GM21528 (cell line): ENCODE measurements at regions not wholly inside any gene's neighbourhood (a gene's known extent, or its start where the extent isn't known, plus 50 kb on each side); places are given as distances from the start of the nearest gene placed in this dataset.
"Not testable (repeated sequence)": the region's sequence is repeated elsewhere in the genome, so short reads cannot be mapped to it uniquely, and the experiment has no call there.

Experiments used
- ATAC-seq: cut with Tn5 transposase; IDR thresholded peaks from one replicate; pipeline ENCODE4 v1.9.1; 2021; ENCODE audit warnings: mild to moderate bottlenecking, moderate library complexity; ENCODE audit not compliant: unreplicated experiment, low FRiP score

GRCh38 chr18:64678048-64678447 is 529.2 kb upstream of the LINC00305 start:
- no peak for ATAC-seq

GRCh38 chr18:64674694-64675093 is 525.8 kb upstream of the LINC00305 start:
- no peak for ATAC-seq

- not testable (repeated sequence) for ATAC-seq
Measured at GRCh38 chr18:64671293-64671692, 522.4 kb upstream of the LINC00305 start.

GRCh38 chr18:64668461-64668962 is 519.6 kb upstream of the LINC00305 start:
- ATAC-seq: no peak

GRCh38 chr18:64663086-64663485 is 514.2 kb upstream of the LINC00305 start:
- ATAC-seq: no peak

GRCh38 chr18:64659196-64659595 is 510.3 kb upstream of the LINC00305 start:
- ATAC-seq: no peak

GRCh38 chr18:64653068-64653467 is 504.2 kb upstream of the LINC00305 start:
- no peak for ATAC-seq

GRCh38 chr18:64650068-64650467 is 501.2 kb upstream of the LINC00305 start:
- no peak for ATAC-seq

- no peak for ATAC-seq
Measured at GRCh38 chr18:64645753-64646152, 496.9 kb upstream of the LINC00305 start.

- no peak for ATAC-seq
Measured at GRCh38 chr18:64639536-64639935, 490.6 kb upstream of the LINC00305 start.

GRCh38 chr18:64620971-64621560 is 472.2 kb upstream of the LINC00305 start:
- no peak for ATAC-seq

- no peak for ATAC-seq
Measured at GRCh38 chr18:64618390-64618789, 469.5 kb upstream of the LINC00305 start.

GRCh38 chr18:64615021-64615420 is 466.1 kb upstream of the LINC00305 start:
- ATAC-seq: no peak

GRCh38 chr18:64614446-64614845 is 465.6 kb upstream of the LINC00305 start:
- ATAC-seq: no peak

- no peak for ATAC-seq
Measured at GRCh38 chr18:64592246-64592645, 443.4 kb upstream of the LINC00305 start.

GRCh38 chr18:64589000-64589399 is 440.1 kb upstream of the LINC00305 start:
- ATAC-seq: no peak

- ATAC-seq: no peak
Measured at GRCh38 chr18:64566456-64566855, 417.6 kb upstream of the LINC00305 start.

GRCh38 chr18:64562651-64563050 is 413.8 kb upstream of the LINC00305 start:
- no peak for ATAC-seq

- no peak for ATAC-seq
Measured at GRCh38 chr18:64546451-64546850, 397.6 kb upstream of the LINC00305 start.

- ATAC-seq: no peak
Measured at GRCh38 chr18:64539847-64540246, 391.0 kb upstream of the LINC00305 start.

- no peak for ATAC-seq
Measured at GRCh38 chr18:64528646-64529045, 379.8 kb upstream of the LINC00305 start.

GRCh38 chr18:64519201-64519600 is 370.3 kb upstream of the LINC00305 start:
- ATAC-seq: no peak

GRCh38 chr18:64518191-64518590 is 369.3 kb upstream of the LINC00305 start:
- no peak for ATAC-seq
